ENCODE measurements at regions not wholly inside any gene's neighbourhood (a gene's known extent, or its start where the extent isn't known, plus 50 kb on each side); places are given as distances from the start of the nearest gene placed in this dataset.

- H3K27me3 ChIP-seq (ENCODE audit: insufficient read depth in 3 of 3, low read length in 2 of 3), result no peaks in the 10 kb centered on the region
- 70 to 81% (median 78%) methylated on average over 1 of the region's 1 CpG for WGBS, 3 donors
- intact Hi-C loops (cut with DNase I), result no loop called here
- TF ChIP-seq CTCF (IDR thresholded peaks at IDR 0.05), result no peak
- ATAC-seq (no peak), DNase-seq (no peak)
- no peaks in the 10 kb centered on the region for H3K4me1 ChIP-seq
- no peaks in the 10 kb centered on the region for H3K36me3 ChIP-seq (ENCODE audit: insufficient read depth in 1 of 2, low read depth in 1 of 2)
- H3K27ac ChIP-seq, result no peak overlapping the region
- no peak overlapping the region for H3K4me3 ChIP-seq
- no peaks in the 10 kb centered on the region for H3K9me3 ChIP-seq
Measured at GRCh38 chr18:59954241-59954640, 54.4 kb downstream of the PMAIP1 start.

Measured in psoas muscle (tissue), 7 donors.